CD14-positive monocyte (primary cell): ENCODE measurements at regions not wholly inside any gene's neighbourhood (a gene's known extent, or its start where the extent isn't known, plus 50 kb on each side); places are given as distances from the start of the nearest gene placed in this dataset.

Experiments
- DNase-seq, 3 donors: peaks; one replicate each; pipeline ENCODE4 v3.0.0-alpha.2; 2011 to 2022
- H2AFZ ChIP-seq: 2 replicates; pipeline ENCODE4 v1.6.0; 2012; ENCODE audit warnings: mild to moderate bottlenecking, low read depth, low read length, inconsistent platforms; ENCODE audit not compliant: insufficient read depth, poor library complexity, severe bottlenecking
- H3K27ac ChIP-seq, 2 donors: 1 replicate in 1 of 2; 2 replicates in 1 of 2; pipeline ENCODE4 v1.5.1; 2012 to 2013; ENCODE audit warnings: low read length in 2 of 2, control low read depth in 1 of 2, inconsistent platforms in 1 of 2, low read depth in 1 of 2, mild to moderate bottlenecking in 1 of 2
- H3K27me3 ChIP-seq, 2 donors: one replicate each; pipeline versions ENCODE4 v1.6.0 to v1.6.1; 2011 to 2013; ENCODE audit warnings: low read length in 2 of 2; ENCODE audit not compliant: control insufficient read depth in 2 of 2, insufficient read depth in 2 of 2
- H3K36me3 ChIP-seq, 2 donors: replicated peaks in 1 of 2; 1 replicate in 1 of 2; 2 replicates in 1 of 2; pipeline versions ENCODE4 v1.5.1 to v1.6.1; 2012 to 2013; ENCODE audit warnings: low read length in 2 of 2, control low read depth in 1 of 2, inconsistent platforms in 1 of 2, mild to moderate bottlenecking in 1 of 2; ENCODE audit not compliant: insufficient read depth in 2 of 2, control insufficient read depth in 1 of 2
- H3K4me1 ChIP-seq, 2 donors: 1 replicate in 1 of 2; 2 replicates in 1 of 2; pipeline versions ENCODE4 v1.5.1 to v1.6.1; 2012 to 2013; ENCODE audit warnings: low read length in 2 of 2, control low read depth in 1 of 2, inconsistent platforms in 1 of 2, mild to moderate bottlenecking in 1 of 2, moderate library complexity in 1 of 2; ENCODE audit not compliant: insufficient read depth in 2 of 2, control insufficient read depth in 1 of 2
- H3K4me2 ChIP-seq: replicated peaks from 2 replicates; pipeline ENCODE3; 2012; ENCODE audit warnings: low read length, moderate library complexity, mild to moderate bottlenecking; ENCODE audit not compliant: poor library complexity, severe bottlenecking; ENCODE audit errors: extremely low read depth
- H3K4me3 ChIP-seq, 3 experiments: fragments of 200-600 bp in 1 of 3; sonication (generic) in 1 of 3; replicated peaks in 1 of 3; 1 replicate in 2 of 3; 2 replicates in 1 of 3; pipeline ENCODE4 v1.5.1; 2011 to 2013; ENCODE audit warnings: low read length in 3 of 3, mild to moderate bottlenecking in 3 of 3, control low read depth in 2 of 3, low read depth in 2 of 3, inconsistent platforms in 1 of 3, moderate library complexity in 1 of 3
- H3K79me2 ChIP-seq: 2 replicates; pipeline ENCODE4 v1.6.0; 2012; ENCODE audit warnings: mild to moderate bottlenecking, control low read depth, inconsistent platforms, low read length, moderate library complexity; ENCODE audit not compliant: insufficient read depth
- H3K9ac ChIP-seq: 2 replicates; pipeline ENCODE4 v1.6.0; 2017; ENCODE audit warnings: low read length, mild to moderate bottlenecking; ENCODE audit not compliant: insufficient read depth, poor library complexity, severe bottlenecking
- H3K9me3 ChIP-seq, 2 donors: replicated peaks in 1 of 2; 1 replicate in 1 of 2; 2 replicates in 1 of 2; pipeline versions ENCODE4 v1.5.1 to v1.6.1; 2012 to 2013; ENCODE audit warnings: low read length in 2 of 2, control low read depth in 1 of 2; ENCODE audit not compliant: control insufficient read depth in 1 of 2, insufficient read depth in 1 of 2
- H4K20me1 ChIP-seq: 2 replicates; pipeline ENCODE4 v1.6.0; 2012; ENCODE audit warnings: mild to moderate bottlenecking, low read length, control low read depth, moderate library complexity; ENCODE audit not compliant: insufficient read depth
- H3K27ac Mint-ChIP-seq, 7 donors: one replicate each; pipeline ENCODE4 v1.8.0; 2020; ENCODE audit warnings: mild to moderate bottlenecking in 7 of 7, mixed read lengths in 7 of 7, moderate library complexity in 6 of 7, inconsistent platforms in 2 of 7
- H3K27me3 Mint-ChIP-seq, 3 donors: one replicate each; pipeline ENCODE4 v1.8.0; 2021 to 2022; ENCODE audit warnings: low read depth in 3 of 3, mild to moderate bottlenecking in 3 of 3, mixed read lengths in 3 of 3, moderate library complexity in 3 of 3, inconsistent platforms in 1 of 3
- H3K36me3 Mint-ChIP-seq, 2 donors: one replicate each; pipeline ENCODE4 v1.8.0; 2020; ENCODE audit warnings: mixed read lengths in 2 of 2, inconsistent platforms in 1 of 2, mild to moderate bottlenecking in 1 of 2
- H3K4me1 Mint-ChIP-seq: one replicate; pipeline ENCODE4 v1.8.0; 2020; ENCODE audit warnings: mild to moderate bottlenecking, mixed read lengths
- H3K4me3 Mint-ChIP-seq, 2 donors: one replicate each; pipeline ENCODE4 v1.8.0; 2020; ENCODE audit warnings: mild to moderate bottlenecking in 2 of 2, mixed read lengths in 2 of 2, moderate library complexity in 1 of 2
- H3K9me3 Mint-ChIP-seq, 7 donors: one replicate each; pipeline ENCODE4 v1.8.0; 2020 to 2022; ENCODE audit warnings: mixed read lengths in 7 of 7, mild to moderate bottlenecking in 6 of 7, moderate library complexity in 6 of 7, inconsistent platforms in 2 of 7
- CTCF ChIP-seq: fragments of 200-600 bp; IDR thresholded peaks from one replicate; pipeline ENCODE4 v1.8.0; 2022; ENCODE audit warnings: antibody characterized with exemption, mild to moderate bottlenecking
- WGBS: methylation state at CpG from one replicate; pipeline ENCODE4 v1.1.5; 2013; ENCODE audit warnings: missing lambda C conversion rate; ENCODE audit not compliant: insufficient coverage; 5-methylcytosine and 5-hydroxymethylcytosine counted together
- intact Hi-C, 2 donors: fragments of 100-400 bp; cut with micrococcal nuclease; formaldehyde crosslinking; loops; one replicate each; pipeline versions ENCODE4 v1.15.0 to v1.15.1; 2023

DNA sequence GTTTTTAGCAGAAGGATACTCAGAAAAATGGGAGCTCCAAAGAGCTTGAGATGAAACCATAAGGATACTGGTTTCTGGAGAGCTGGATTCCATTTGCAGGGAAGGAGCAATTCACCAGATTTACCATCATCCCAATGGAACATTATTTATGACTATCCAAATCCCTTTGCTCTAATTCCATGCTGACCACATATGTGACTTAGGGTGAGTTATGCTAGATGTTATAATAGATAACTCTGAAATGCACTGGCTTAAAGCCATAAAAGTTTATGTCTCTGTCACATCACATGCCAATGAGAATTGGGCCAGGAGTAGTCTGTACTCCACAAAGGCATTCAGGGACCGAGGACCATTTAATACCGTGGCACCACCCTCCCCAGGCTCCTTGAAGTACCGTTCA, 185.2 kb downstream of the SKIDA1 start:
- H3K9me3 Mint-ChIP-seq = peaks cover 0 to 10% (median 0%) of the 10 kb centered on the region in 7 donors
- Histone ChIP-seq H3K4me3 (no peak overlapping the region), H3K9ac (no peak overlapping the region), H3K4me2 (no peak overlapping the region), H2AFZ (no peak overlapping the region), H3K9me3 (no peaks in the 10 kb centered on the region), H3K36me3 (no peaks in the 10 kb centered on the region), H3K4me1 (no peaks in the 10 kb centered on the region), H3K27me3 (no peaks in the 10 kb centered on the region), H3K27ac (no peak overlapping the region), H4K20me1 (no peaks in the 10 kb centered on the region), H3K79me2 (no peaks in the 10 kb centered on the region)
- no peak for TF ChIP-seq CTCF
- DNase-seq = no peak
- H3K4me1 Mint-ChIP-seq = peaks cover 1% of the 10 kb centered on the region
- no peak overlapping the region for H3K4me3 Mint-ChIP-seq
- H3K27ac Mint-ChIP-seq = no peak overlapping the region
- intact Hi-C loops = no loop called here
- H3K27me3 Mint-ChIP-seq = peaks cover 0 to 3% (median 2%) of the 10 kb centered on the region in 3 donors
- H3K36me3 Mint-ChIP-seq = no peaks in the 10 kb centered on the region
- WGBS = no CpG with 5 or more reads among the region's 3 CpGs

GRCh38 chr10:21337171-21337792, 188.2 kb downstream of the SKIDA1 start:
- H3K27ac Mint-ChIP-seq = no peak overlapping the region
- TF ChIP-seq CTCF = no peak
- DNase-seq = no peak
- Histone ChIP-seq H3K9ac (no peak overlapping the region), H4K20me1 (no peaks in the 10 kb centered on the region), H3K27me3 (no peaks in the 10 kb centered on the region), H3K27ac (no peak overlapping the region), H3K4me2 (no peak overlapping the region), H2AFZ (no peak overlapping the region), H3K9me3 (no peaks in the 10 kb centered on the region), H3K36me3 (no peaks in the 10 kb centered on the region), H3K4me3 (no peak overlapping the region), H3K79me2 (no peaks in the 10 kb centered on the region), H3K4me1 (no peaks in the 10 kb centered on the region)
- H3K36me3 Mint-ChIP-seq = no peaks in the 10 kb centered on the region
- no CpG with 5 or more reads among the region's 7 CpGs for WGBS
- intact Hi-C loops = no loop called here
- peaks cover 0 to 3% (median 0%) of the 10 kb centered on the region in 3 donors for H3K27me3 Mint-ChIP-seq
- no peak overlapping the region for H3K4me3 Mint-ChIP-seq
- peaks cover 0 to 8% (median 0%) of the 10 kb centered on the region in 7 donors for H3K9me3 Mint-ChIP-seq
- H3K4me1 Mint-ChIP-seq = peaks cover 1% of the 10 kb centered on the region
